HCT116 (cell line): ENCODE measurements at regions not wholly inside any gene's neighbourhood (a gene's known extent, or its start where the extent isn't known, plus 50 kb on each side); places are given as distances from the start of the nearest gene placed in this dataset.

Experiments
- ATAC-seq: fragments of 200-7000 bp; cut with Tn5 transposase; 2 replicates; pipeline ENCODE4 v1.9.1; 2020; ENCODE audit warnings: mild to moderate bottlenecking, moderate library complexity
- BruUV-seq: library from RNA; stranded (reverse); fragments of 400-500 nt; replicated peaks from 2 replicates; lab custom pipeline; 2021; lab: Mats Ljungman, UMichigan
- CTCF ChIA-PET: fragments of 300-600 bp; sonication (Branson Sonifier 250); formaldehyde crosslinking; loops from one replicate; lab custom pipeline; 2021; ENCODE audit warnings: antibody characterized with exemption; lab: Charles Lee
- POLR2A ChIA-PET: fragments of 300-600, 350-600 bp; sonication (Branson Sonifier 250); formaldehyde crosslinking; loops from one replicate; lab custom pipeline; 2021; ENCODE audit warnings: antibody characterized with exemption; lab: Charles Lee
- RAD21 ChIA-PET, 2 experiments: fragments of 300-600 bp; sonication (Branson Sonifier 250); formaldehyde crosslinking; loops; one replicate each; lab custom pipeline; 2023; ENCODE audit warnings: low total read pairs in 2 of 2; ENCODE audit not compliant: uncharacterized antibody in 2 of 2, unreplicated experiment in 2 of 2, low non-redundant PET in 1 of 2; lab: Charles Lee
- DNase-seq: peaks from one replicate; pipeline ENCODE4 v3.0.0-alpha.2; 2010; ENCODE audit warnings: low read depth, low spot score
- H2AFZ ChIP-seq: fragments of 200-600 bp; shearing (Covaris generic), sonication (generic); 2 replicates; pipeline ENCODE4 v1.6.1; 2017; ENCODE audit warnings: low read depth, mixed run types, mixed read lengths, antibody characterized with exemption, low read length; ENCODE audit not compliant: poor library complexity, severe bottlenecking
- H3K27ac ChIP-seq: 2 replicates; pipeline ENCODE4 v1.5.1; 2012; ENCODE audit warnings: low read depth, low read length
- H3K27me3 ChIP-seq: fragments of 200-600 bp; sonication (generic); 2 replicates; pipeline ENCODE4 v1.6.1; 2016; ENCODE audit warnings: mixed run types, low read length, mixed read lengths; ENCODE audit not compliant: insufficient read depth
- H3K36me3 ChIP-seq, 2 experiments: fragments of 200-500 bp in 1 of 2; fragments of 200-600 bp in 1 of 2; sonication (Bioruptor generic) in 1 of 2; sonication (generic) in 1 of 2; 2 replicates each; pipeline versions ENCODE4 v1.5.1 to v1.6.1; 2014 to 2016; ENCODE audit warnings: low read length in 2 of 2, inconsistent platforms in 1 of 2, mixed read lengths in 1 of 2, mixed run types in 1 of 2; ENCODE audit not compliant: insufficient read depth in 2 of 2, control insufficient read depth in 1 of 2
- H3K4me1 ChIP-seq, 2 experiments: fragments of 200-600 bp in 1 of 2; sonication (generic) in 1 of 2; 2 replicates each; pipeline versions ENCODE4 v1.5.1 to v1.6.1; 2012 to 2017; ENCODE audit warnings: low read length in 2 of 2, inconsistent platforms in 1 of 2, mild to moderate bottlenecking in 1 of 2, mixed read lengths in 1 of 2, mixed run types in 1 of 2, moderate library complexity in 1 of 2; ENCODE audit not compliant: insufficient read depth in 2 of 2, control insufficient read depth in 1 of 2
- H3K4me2 ChIP-seq: fragments of 200-600 bp; sonication (generic); 2 replicates; pipeline ENCODE4 v1.6.1; 2017; ENCODE audit warnings: mixed run types, low read length, mixed read lengths
- H3K4me3 ChIP-seq, 2 experiments: fragments of 200-600 bp in 1 of 2; sonication (generic) in 1 of 2; replicated peaks in 1 of 2; 2 replicates each; pipeline ENCODE4 v1.5.1; 2011 to 2016; ENCODE audit warnings: low read length in 2 of 2, control low read depth in 1 of 2, low read depth in 1 of 2, mild to moderate bottlenecking in 1 of 2, mixed read lengths in 1 of 2, mixed run types in 1 of 2
- H3K79me2 ChIP-seq: fragments of 200-600 bp; sonication (generic); 2 replicates; pipeline ENCODE4 v1.6.1; 2017; ENCODE audit warnings: mild to moderate bottlenecking, mixed run types, low read length, moderate library complexity, mixed read lengths; ENCODE audit not compliant: insufficient read depth
- H3K9ac ChIP-seq: fragments of 200-600 bp; sonication (generic); 2 replicates; pipeline ENCODE4 v1.6.1; 2016; ENCODE audit warnings: low read length, mixed read lengths
- H3K9me2 ChIP-seq: fragments of 200-600 bp; sonication (generic), shearing (Covaris generic); 2 replicates; pipeline ENCODE4 v1.6.1; 2017; ENCODE audit warnings: mixed run types, mild to moderate bottlenecking, moderate library complexity; ENCODE audit not compliant: insufficient read depth
- H3K9me3 ChIP-seq, 2 experiments: fragments of 200-500 bp in 1 of 2; fragments of 200-600 bp in 1 of 2; sonication (Bioruptor generic) in 1 of 2; sonication (generic) in 1 of 2; 2 replicates each; pipeline ENCODE4 v1.6.1; 2014 to 2017; ENCODE audit warnings: low read length in 2 of 2, mixed read lengths in 2 of 2, inconsistent platforms in 1 of 2, low read depth in 1 of 2, mild to moderate bottlenecking in 1 of 2, mixed run types in 1 of 2, moderate library complexity in 1 of 2; ENCODE audit not compliant: control insufficient read depth in 1 of 2, insufficient read depth in 1 of 2
- H4K20me1 ChIP-seq: fragments of 200-600 bp; sonication (generic), shearing (Covaris generic); 2 replicates; pipeline ENCODE4 v1.6.1; 2017; ENCODE audit warnings: mixed run types, mild to moderate bottlenecking, moderate library complexity; ENCODE audit not compliant: insufficient read depth
- FOSL1 ChIP-seq: IDR thresholded peaks from 2 replicates; pipeline ENCODE4 v1.6.1; 2012; ENCODE audit warnings: low read depth
- JUND ChIP-seq: IDR thresholded peaks from 2 replicates; pipeline ENCODE4 v1.6.1; 2012
- MAX ChIP-seq: IDR thresholded peaks from 2 replicates; pipeline ENCODE4 v1.6.1; 2012
- POLR2A ChIP-seq: IDR thresholded peaks from 2 replicates; pipeline ENCODE4 v1.7.0; 2011; ENCODE audit warnings: borderline replicate concordance; ENCODE audit not compliant: insufficient read depth, insufficient read length; ENCODE audit errors: extremely low read depth
- POLR2AphosphoS5 ChIP-seq: IDR thresholded peaks from 2 replicates; pipeline ENCODE4 v1.6.1; 2011; ENCODE audit warnings: mild to moderate bottlenecking, low read depth, low read length, moderate library complexity
- RAD21 ChIP-seq: IDR thresholded peaks from 2 replicates; pipeline ENCODE4 v1.6.1; 2012; ENCODE audit warnings: low read depth, mild to moderate bottlenecking
- SRF ChIP-seq: IDR thresholded peaks from 2 replicates; pipeline ENCODE4 v1.6.1; 2012; ENCODE audit warnings: low read depth
- YY1 ChIP-seq: IDR thresholded peaks from 2 replicates; pipeline ENCODE4 v1.6.1; 2011; ENCODE audit warnings: low read length, low read depth, moderate library complexity, mild to moderate bottlenecking; ENCODE audit not compliant: insufficient replicate concordance; ENCODE audit errors: extremely low read depth
- intact Hi-C: fragments of 100-400 bp; cut with micrococcal nuclease; formaldehyde crosslinking; loops from 2 replicates; pipeline ENCODE4 v1.10.0; 2022

DNA sequence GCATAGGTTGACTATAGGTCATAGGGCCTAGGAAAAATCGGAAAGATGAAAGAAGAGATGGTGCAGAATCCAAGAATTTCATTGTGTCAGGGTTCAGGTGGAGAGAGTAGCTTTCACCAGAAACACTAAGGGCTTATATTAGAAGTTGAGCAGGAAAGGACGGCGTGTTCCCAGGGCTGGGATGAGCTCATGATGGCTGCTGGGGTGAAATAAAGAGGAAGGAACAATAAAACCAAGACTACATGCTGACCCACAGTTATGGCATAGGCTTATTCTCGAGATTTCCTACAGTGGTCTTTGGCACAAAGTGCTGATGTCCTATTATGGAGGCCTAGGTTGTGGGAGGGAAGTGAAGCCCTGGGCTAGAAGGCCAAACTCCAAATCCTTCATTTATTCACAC lies 195.8 kb downstream of the PTEN start:
- Histone ChIP-seq H2AFZ (no peak overlapping the region), H3K9me3 (no peaks in the 10 kb centered on the region), H3K27me3 (no peaks in the 10 kb centered on the region), H3K79me2 (no peaks in the 10 kb centered on the region), H3K4me2 (no peak overlapping the region), H3K4me1 (no peaks in the 10 kb centered on the region), H4K20me1 (no peaks in the 10 kb centered on the region), H3K9me2 (no peaks in the 10 kb centered on the region), H3K4me3 (no peak overlapping the region), H3K36me3 (no peaks in the 10 kb centered on the region), H3K27ac (no peak overlapping the region), H3K9ac (no peak overlapping the region)
- BruUV-seq, result no TSS peak
- no peak for DNase-seq
- POLR2A ChIA-PET, result no interaction called here
- RAD21 ChIA-PET, result no interaction called here
- intact Hi-C loops, result no loop called here
- no peak for TF ChIP-seq MAX
- no peak for TF ChIP-seq JUND
- TF ChIP-seq YY1, result no peak
- TF ChIP-seq RAD21, result no peak
- no peak for ATAC-seq
- CTCF ChIA-PET, result no interaction called here

DNA sequence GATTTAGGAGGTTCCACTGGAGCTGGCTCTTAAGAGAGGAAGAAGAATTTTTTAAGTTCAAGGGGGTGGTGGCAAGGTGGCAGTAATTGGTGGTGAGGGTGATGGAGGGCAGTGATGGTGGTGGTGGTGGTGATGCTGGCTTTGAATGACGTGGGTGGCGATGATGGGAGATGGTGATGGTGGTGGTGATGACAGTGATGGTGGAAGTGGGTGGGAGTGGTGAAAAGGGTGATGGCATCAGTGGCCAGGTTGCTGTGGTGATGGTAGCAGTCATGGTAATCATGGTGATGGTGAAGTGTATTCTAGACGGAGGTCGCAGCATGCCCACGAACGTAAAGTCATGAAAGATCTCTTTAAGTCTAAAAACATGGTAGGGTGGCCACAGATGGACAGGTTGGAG lies 197.3 kb downstream of the PTEN start:
- ATAC-seq, result no peak
- Histone ChIP-seq H3K4me1 (no peaks in the 10 kb centered on the region), H3K36me3 (no peaks in the 10 kb centered on the region), H3K27me3 (no peaks in the 10 kb centered on the region), H3K4me2 (no peak overlapping the region), H3K9me2 (no peaks in the 10 kb centered on the region), H4K20me1 (no peaks in the 10 kb centered on the region), H3K4me3 (no peak overlapping the region), H3K9ac (no peak overlapping the region), H3K9me3 (no peaks in the 10 kb centered on the region), H3K79me2 (no peaks in the 10 kb centered on the region), H3K27ac (no peak overlapping the region), H2AFZ (no peak overlapping the region)
- POLR2A ChIA-PET, result no interaction called here
- TF ChIP-seq POLR2AphosphoS5 (no peak), MAX (no peak), SRF (no peak), POLR2A (no peak), FOSL1 (no peak)
- no TSS peak for BruUV-seq
- CTCF ChIA-PET, result no interaction called here
- intact Hi-C loops, result no loop called here
- RAD21 ChIA-PET, result no interaction called here
- DNase-seq, result no peak
